Neural progenitor cell (in vitro differentiated cells): ENCODE measurements at regions not wholly inside any gene's neighbourhood (a gene's known extent, or its start where the extent isn't known, plus 50 kb on each side); places are given as distances from the start of the nearest gene placed in this dataset.

ENCODE experiments used
- DNase-seq: peaks from one replicate; pipeline ENCODE4 v3.0.0-alpha.2; 2016; ENCODE audit warnings: low spot score
- H2AFZ ChIP-seq: fragments of 200-600 bp; sonication (generic); replicated peaks from 2 replicates; pipeline ENCODE4 v1.6.1; 2016; ENCODE audit warnings: antibody characterized with exemption
- H3F3A ChIP-seq: fragments of 200-600 bp; sonication (generic); 2 replicates; pipeline ENCODE4 v1.6.1; 2016; ENCODE audit warnings: antibody characterized with exemption, low read depth
- H3K27ac ChIP-seq: fragments of 200-600 bp; sonication (generic); 2 replicates; pipeline ENCODE4 v1.5.1; 2016; ENCODE audit warnings: mild to moderate bottlenecking
- H3K27me3 ChIP-seq: fragments of 200-600 bp; sonication (generic); 2 replicates; pipeline ENCODE4 v1.6.1; 2016; ENCODE audit warnings: mild to moderate bottlenecking, moderate library complexity
- H3K36me3 ChIP-seq: fragments of 200-600 bp; sonication (generic); 2 replicates; pipeline ENCODE4 v1.5.1; 2016
- H3K4me1 ChIP-seq: fragments of 200-600 bp; sonication (generic); 2 replicates; pipeline ENCODE4 v1.6.1; 2016; ENCODE audit warnings: mixed run types
- H3K4me2 ChIP-seq: fragments of 200-600 bp; sonication (generic); 2 replicates; pipeline ENCODE4 v1.6.1; 2016
- H3K4me3 ChIP-seq: fragments of 200-600 bp; sonication (generic); 2 replicates; pipeline ENCODE4 v1.5.1; 2016
- H3K79me2 ChIP-seq: fragments of 200-600 bp; sonication (generic); 2 replicates; pipeline ENCODE4 v1.6.1; 2016; ENCODE audit warnings: low read depth
- H3K9ac ChIP-seq: fragments of 200-600 bp; sonication (generic); 2 replicates; pipeline ENCODE4 v1.6.1; 2016
- H3K9me3 ChIP-seq: fragments of 200-600 bp; sonication (generic); 2 replicates; pipeline ENCODE4 v1.5.1; 2016; ENCODE audit warnings: low read depth
- H4K20me1 ChIP-seq: fragments of 200-600 bp; sonication (generic); 2 replicates; pipeline ENCODE4 v1.6.1; 2016; ENCODE audit warnings: low read depth
- H3K27ac Mint-ChIP-seq: 3 replicates; pipeline ENCODE4 v1.8.0; 2021; ENCODE audit warnings: mixed read lengths
- H3K27me3 Mint-ChIP-seq: 2 replicates; pipeline ENCODE4 v1.8.0; 2022; ENCODE audit warnings: low read depth, mild to moderate bottlenecking, inconsistent platforms, moderate library complexity, mixed read lengths; ENCODE audit not compliant: insufficient read depth
- H3K36me3 Mint-ChIP-seq: 3 replicates; pipeline ENCODE4 v1.8.0; 2021; ENCODE audit warnings: mixed read lengths
- H3K4me1 Mint-ChIP-seq: 3 replicates; pipeline ENCODE4 v1.8.0; 2021; ENCODE audit warnings: mixed read lengths
- H3K4me3 Mint-ChIP-seq: 3 replicates; pipeline ENCODE4 v1.8.0; 2021; ENCODE audit warnings: mild to moderate bottlenecking, moderate library complexity, mixed read lengths
- H3K9me3 Mint-ChIP-seq: 3 replicates; pipeline ENCODE4 v1.8.0; 2020; ENCODE audit warnings: mixed read lengths
- EZH2 ChIP-seq: fragments of 200-600 bp; sonication (generic); IDR thresholded peaks from 2 replicates; pipeline ENCODE4 v1.6.1; 2017; ENCODE audit warnings: antibody characterized with exemption, mild to moderate bottlenecking, moderate library complexity
- EZH2phosphoT487 ChIP-seq: fragments of 200-600 bp; sonication (generic); IDR thresholded peaks from 2 replicates; pipeline ENCODE4 v1.6.1; 2017; ENCODE audit warnings: antibody characterized with exemption
- TF ChIP-seq, protein P1 (sequence below): fragments of 200-600 bp; sonication (generic); IDR thresholded peaks from 2 replicates; pipeline ENCODE4 v1.5.1; 2017; ENCODE audit warnings: antibody characterized with exemption, mild to moderate bottlenecking

DNA sequence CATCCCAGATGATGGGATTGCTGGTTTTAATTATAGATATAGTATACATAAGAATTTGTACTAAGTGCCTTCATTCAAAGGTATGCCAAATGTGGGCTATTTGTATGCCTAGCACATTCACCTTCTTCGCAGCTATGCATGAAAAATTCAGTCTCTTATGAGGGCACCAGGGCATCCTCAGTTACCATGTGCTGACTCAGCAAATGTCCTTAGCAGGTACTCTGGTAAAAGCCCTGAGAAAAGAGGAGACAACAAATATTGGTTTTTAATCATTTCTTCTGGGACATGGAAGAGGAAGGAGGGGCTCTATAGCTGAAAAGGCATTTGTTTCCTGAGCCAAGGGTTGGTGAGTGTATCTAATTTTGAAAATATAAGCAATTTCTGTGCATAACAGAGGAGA lies 258.1 kb upstream of the BMP2 start:
- Histone ChIP-seq H3K27ac (no peak overlapping the region), H3K4me2 (no peak overlapping the region), H3K4me1 (peaks cover 9% of the 10 kb centered on the region), H3K9ac (no peak overlapping the region), H3K79me2 (no peaks in the 10 kb centered on the region), H3F3A (no peaks in the 10 kb centered on the region), H3K9me3 (no peaks in the 10 kb centered on the region), H3K27me3 (no peaks in the 10 kb centered on the region), H4K20me1 (no peaks in the 10 kb centered on the region), H3K4me3 (no peak overlapping the region), H2AFZ (no peak overlapping the region), H3K36me3 (no peaks in the 10 kb centered on the region)
- Mint-ChIP-seq H3K36me3 (no peaks in the 10 kb centered on the region), H3K27me3 (no peaks in the 10 kb centered on the region), H3K27ac (no peak overlapping the region), H3K4me1 (no peaks in the 10 kb centered on the region), H3K9me3 (peaks cover 19% of the 10 kb centered on the region), H3K4me3 (no peak overlapping the region)
- no peak for DNase-seq
- TF ChIP-seq, protein P1, sequence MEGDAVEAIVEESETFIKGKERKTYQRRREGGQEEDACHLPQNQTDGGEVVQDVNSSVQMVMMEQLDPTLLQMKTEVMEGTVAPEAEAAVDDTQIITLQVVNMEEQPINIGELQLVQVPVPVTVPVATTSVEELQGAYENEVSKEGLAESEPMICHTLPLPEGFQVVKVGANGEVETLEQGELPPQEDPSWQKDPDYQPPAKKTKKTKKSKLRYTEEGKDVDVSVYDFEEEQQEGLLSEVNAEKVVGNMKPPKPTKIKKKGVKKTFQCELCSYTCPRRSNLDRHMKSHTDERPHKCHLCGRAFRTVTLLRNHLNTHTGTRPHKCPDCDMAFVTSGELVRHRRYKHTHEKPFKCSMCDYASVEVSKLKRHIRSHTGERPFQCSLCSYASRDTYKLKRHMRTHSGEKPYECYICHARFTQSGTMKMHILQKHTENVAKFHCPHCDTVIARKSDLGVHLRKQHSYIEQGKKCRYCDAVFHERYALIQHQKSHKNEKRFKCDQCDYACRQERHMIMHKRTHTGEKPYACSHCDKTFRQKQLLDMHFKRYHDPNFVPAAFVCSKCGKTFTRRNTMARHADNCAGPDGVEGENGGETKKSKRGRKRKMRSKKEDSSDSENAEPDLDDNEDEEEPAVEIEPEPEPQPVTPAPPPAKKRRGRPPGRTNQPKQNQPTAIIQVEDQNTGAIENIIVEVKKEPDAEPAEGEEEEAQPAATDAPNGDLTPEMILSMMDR: no peak
- TF ChIP-seq EZH2phosphoT487 (no peak), EZH2 (no peak)

DNA sequence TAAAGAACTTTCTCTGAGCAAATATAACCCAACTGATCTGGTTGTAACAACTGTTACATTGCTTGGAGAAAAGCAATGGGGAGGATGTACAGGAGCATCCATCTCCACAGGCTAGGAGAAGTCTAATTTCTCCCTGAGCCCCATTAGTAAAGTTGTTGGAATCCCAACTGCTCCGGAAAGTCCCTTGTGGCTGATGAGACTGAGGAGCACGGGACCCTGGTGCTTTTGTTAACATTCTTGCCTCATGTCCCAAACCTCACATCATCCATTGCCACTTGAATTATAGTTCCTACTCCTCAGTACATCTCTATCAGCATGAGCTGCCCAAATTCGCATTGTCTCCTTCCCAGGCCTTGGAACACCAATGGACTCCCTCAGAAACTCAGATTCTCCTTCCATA lies 260.6 kb upstream of the BMP2 start:
- Histone ChIP-seq H3K36me3 (no peaks in the 10 kb centered on the region), H3K9ac (no peak overlapping the region), H3K9me3 (no peaks in the 10 kb centered on the region), H3K27me3 (no peaks in the 10 kb centered on the region), H3K4me3 (no peak overlapping the region), H4K20me1 (no peaks in the 10 kb centered on the region), H3F3A (no peaks in the 10 kb centered on the region), H2AFZ (no peak overlapping the region), H3K4me2 (no peak overlapping the region), H3K79me2 (no peaks in the 10 kb centered on the region), H3K27ac (no peak overlapping the region), H3K4me1 (peaks cover 9% of the 10 kb centered on the region)
- peaks cover 11% of the 10 kb centered on the region for H3K9me3 Mint-ChIP-seq
- no peak overlapping the region for H3K27ac Mint-ChIP-seq
- no peaks in the 10 kb centered on the region for H3K4me1 Mint-ChIP-seq
- no peak for DNase-seq
- no peaks in the 10 kb centered on the region for H3K36me3 Mint-ChIP-seq
- H3K27me3 Mint-ChIP-seq: no peaks in the 10 kb centered on the region
- H3K4me3 Mint-ChIP-seq: no peak overlapping the region
- TF ChIP-seq EZH2: no peak
- TF ChIP-seq, protein P1: no peak

DNA sequence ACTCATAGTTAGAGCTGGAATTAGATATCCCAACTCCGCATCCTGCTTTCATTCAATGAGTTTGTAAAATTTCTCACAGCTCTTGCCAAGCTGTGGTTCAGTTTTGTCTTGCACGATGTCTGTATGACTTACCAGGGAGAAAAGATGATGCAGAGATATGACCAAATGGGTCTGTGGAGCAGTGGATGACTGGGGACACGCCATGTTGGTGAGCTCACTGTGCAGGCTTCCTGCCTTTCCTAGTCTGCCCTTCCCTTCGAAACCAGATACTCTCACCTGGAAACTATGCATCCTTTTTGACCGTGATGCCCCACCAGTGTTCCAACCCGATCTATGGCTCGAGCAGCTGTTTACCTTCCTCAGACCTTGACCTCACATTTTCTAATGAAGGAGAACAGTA lies 262.7 kb upstream of the BMP2 start:
- Histone ChIP-seq H3F3A (no peaks in the 10 kb centered on the region), H3K9ac (no peak overlapping the region), H3K4me1 (peaks cover 9% of the 10 kb centered on the region), H3K27ac (no peak overlapping the region), H3K4me2 (no peak overlapping the region), H3K9me3 (no peaks in the 10 kb centered on the region), H3K79me2 (no peaks in the 10 kb centered on the region), H3K36me3 (no peaks in the 10 kb centered on the region), H4K20me1 (no peaks in the 10 kb centered on the region), H3K27me3 (no peaks in the 10 kb centered on the region), H2AFZ (no peak overlapping the region), H3K4me3 (no peak overlapping the region)
- no peak for DNase-seq
- Mint-ChIP-seq H3K36me3 (no peaks in the 10 kb centered on the region), H3K4me1 (peaks cover 8% of the 10 kb centered on the region), H3K27ac (no peak overlapping the region), H3K27me3 (no peaks in the 10 kb centered on the region), H3K9me3 (peaks cover 4% of the 10 kb centered on the region), H3K4me3 (no peak overlapping the region)
- TF ChIP-seq, protein P1: no peak
- no peak for TF ChIP-seq EZH2phosphoT487
- TF ChIP-seq EZH2: no peak

DNA sequence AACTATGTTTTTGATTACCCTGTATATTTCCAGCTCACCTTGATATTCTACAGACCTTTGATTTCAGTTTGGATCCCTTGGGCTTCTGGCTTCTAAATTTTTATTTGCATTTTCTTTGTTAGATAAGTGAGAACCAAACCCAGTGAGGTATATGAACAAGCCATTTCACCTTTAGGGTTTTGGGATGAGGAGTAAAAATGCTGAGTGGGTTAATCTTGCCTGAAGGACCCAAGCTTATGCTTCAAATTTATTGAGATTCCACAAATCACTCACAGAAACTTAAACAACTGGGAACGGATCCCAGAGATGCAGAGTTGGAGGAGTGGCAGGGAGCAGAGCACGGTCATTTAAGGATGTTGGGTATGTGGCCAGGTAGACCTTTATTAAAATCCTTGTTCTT lies 263.3 kb upstream of the BMP2 start:
- no peaks in the 10 kb centered on the region for H3K27me3 ChIP-seq
- Mint-ChIP-seq H3K4me3 (no peak overlapping the region), H3K4me1 (peaks cover 8% of the 10 kb centered on the region), H3K27me3 (no peaks in the 10 kb centered on the region), H3K9me3 (peaks cover 1% of the 10 kb centered on the region), H3K36me3 (no peaks in the 10 kb centered on the region), H3K27ac (no peak overlapping the region)
- peaks cover 6% of the 10 kb centered on the region for H3K4me1 ChIP-seq
- no peaks in the 10 kb centered on the region for H3F3A ChIP-seq
- no peak overlapping the region for H3K4me2 ChIP-seq
- H3K27ac ChIP-seq: no peak overlapping the region
- H4K20me1 ChIP-seq: no peaks in the 10 kb centered on the region
- no peaks in the 10 kb centered on the region for H3K79me2 ChIP-seq
- DNase-seq: no peak
- no peaks in the 10 kb centered on the region for H3K36me3 ChIP-seq
- no peak overlapping the region for H3K9ac ChIP-seq
- TF ChIP-seq, protein P1: no peak
- no peak for TF ChIP-seq EZH2
- no peak for TF ChIP-seq EZH2phosphoT487
- no peak overlapping the region for H2AFZ ChIP-seq
- H3K9me3 ChIP-seq: no peaks in the 10 kb centered on the region
- H3K4me3 ChIP-seq: no peak overlapping the region
